GM06990 (cell line): ENCODE measurements at regions not wholly inside any gene's neighbourhood (a gene's known extent, or its start where the extent isn't known, plus 50 kb on each side); places are given as distances from the start of the nearest gene placed in this dataset.

Source experiments
- DNase-seq: peaks from one replicate; pipeline ENCODE4 v3.0.0-alpha.2; 2011; ENCODE audit not compliant: insufficient read length; ENCODE audit errors: extremely low read depth
- H3K27me3 ChIP-seq: replicated peaks from 2 replicates; pipeline ENCODE4 v1.6.0; 2011; ENCODE audit warnings: low read length; ENCODE audit not compliant: control insufficient read depth, insufficient read depth
- H3K36me3 ChIP-seq: 2 replicates; pipeline ENCODE4 v1.5.1; 2011; ENCODE audit warnings: low read length; ENCODE audit not compliant: control insufficient read depth, insufficient read depth
- H3K4me3 ChIP-seq: replicated peaks from 2 replicates; pipeline ENCODE4 v1.5.1; 2011; ENCODE audit warnings: low read depth, mild to moderate bottlenecking, control low read depth, low read length
- TF ChIP-seq, protein P1 (sequence below): IDR thresholded peaks from 2 replicates; pipeline ENCODE4 v1.5.1; 2011; ENCODE audit warnings: low read length, control low read depth, mild to moderate bottlenecking, inconsistent platforms; ENCODE audit not compliant: insufficient read depth, poor library complexity, severe bottlenecking

DNA sequence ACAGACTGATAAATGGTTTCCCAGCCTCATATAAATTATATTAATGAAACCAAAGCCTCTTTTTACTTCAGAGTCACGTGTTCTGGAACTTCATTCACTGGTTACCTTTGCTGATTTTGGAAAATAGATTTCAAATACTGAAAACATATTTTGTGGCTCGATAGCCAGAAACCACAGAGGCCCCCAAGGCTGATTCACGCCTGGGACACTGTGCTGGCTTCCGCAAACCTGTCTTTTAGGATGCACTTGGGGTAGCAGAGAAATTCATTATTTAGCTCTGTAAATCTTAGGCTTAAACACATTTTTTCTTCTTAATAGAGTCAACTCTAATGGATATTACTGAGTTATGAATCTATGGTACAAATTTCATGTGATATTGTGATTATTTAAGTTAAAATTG lies 90.7 kb upstream of the TMEM18 start:
- Histone ChIP-seq H3K36me3 (no peaks in the 10 kb centered on the region), H3K4me3 (no peak overlapping the region), H3K27me3 (no peaks in the 10 kb centered on the region)
- no peak for DNase-seq
- TF ChIP-seq, protein P1, sequence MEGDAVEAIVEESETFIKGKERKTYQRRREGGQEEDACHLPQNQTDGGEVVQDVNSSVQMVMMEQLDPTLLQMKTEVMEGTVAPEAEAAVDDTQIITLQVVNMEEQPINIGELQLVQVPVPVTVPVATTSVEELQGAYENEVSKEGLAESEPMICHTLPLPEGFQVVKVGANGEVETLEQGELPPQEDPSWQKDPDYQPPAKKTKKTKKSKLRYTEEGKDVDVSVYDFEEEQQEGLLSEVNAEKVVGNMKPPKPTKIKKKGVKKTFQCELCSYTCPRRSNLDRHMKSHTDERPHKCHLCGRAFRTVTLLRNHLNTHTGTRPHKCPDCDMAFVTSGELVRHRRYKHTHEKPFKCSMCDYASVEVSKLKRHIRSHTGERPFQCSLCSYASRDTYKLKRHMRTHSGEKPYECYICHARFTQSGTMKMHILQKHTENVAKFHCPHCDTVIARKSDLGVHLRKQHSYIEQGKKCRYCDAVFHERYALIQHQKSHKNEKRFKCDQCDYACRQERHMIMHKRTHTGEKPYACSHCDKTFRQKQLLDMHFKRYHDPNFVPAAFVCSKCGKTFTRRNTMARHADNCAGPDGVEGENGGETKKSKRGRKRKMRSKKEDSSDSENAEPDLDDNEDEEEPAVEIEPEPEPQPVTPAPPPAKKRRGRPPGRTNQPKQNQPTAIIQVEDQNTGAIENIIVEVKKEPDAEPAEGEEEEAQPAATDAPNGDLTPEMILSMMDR, result no peak

DNA sequence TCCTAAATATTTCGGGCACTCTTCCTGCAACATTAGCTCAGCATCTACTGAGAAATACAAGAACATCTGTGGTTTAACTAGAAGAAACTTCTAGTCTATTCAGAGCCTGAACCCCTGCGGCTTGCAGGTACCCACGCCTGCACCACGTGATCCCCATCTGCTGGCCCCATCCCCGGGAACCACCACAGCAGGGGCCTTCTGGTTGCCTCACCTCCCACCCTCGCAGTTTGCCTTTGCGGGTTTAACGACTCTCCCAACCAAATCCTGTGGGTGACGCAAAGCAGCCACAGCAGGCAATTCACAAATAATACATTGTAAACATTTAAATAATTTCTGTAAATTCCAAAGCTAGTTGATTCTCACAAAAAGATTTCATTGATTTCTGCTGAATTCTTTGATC lies 90.2 kb upstream of the TMEM18 start:
- Histone ChIP-seq H3K27me3 (no peaks in the 10 kb centered on the region), H3K4me3 (no peak overlapping the region), H3K36me3 (no peaks in the 10 kb centered on the region)
- DNase-seq, result peak; percentile 18
- TF ChIP-seq, protein P1, result no peak

DNA sequence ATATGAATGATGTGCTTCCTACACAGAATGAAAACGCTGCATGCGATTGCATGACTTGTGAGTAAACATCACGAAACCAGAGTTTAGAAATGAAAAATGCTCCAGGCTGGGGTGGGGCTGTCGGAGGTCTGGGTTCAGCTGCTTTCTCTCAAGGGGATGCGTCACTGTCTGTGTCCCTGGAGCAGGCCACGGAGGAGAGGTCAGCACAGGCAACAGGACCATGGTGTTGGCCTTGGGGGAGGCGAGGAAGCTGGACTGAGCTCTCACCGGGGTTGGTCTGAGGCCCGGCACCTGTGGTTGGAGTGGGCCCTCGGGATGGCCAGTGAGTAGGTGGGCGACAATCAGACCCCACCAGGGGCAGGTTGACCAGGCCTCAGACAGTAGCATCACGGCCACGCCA lies 89.0 kb upstream of the TMEM18 start:
- no peaks in the 10 kb centered on the region for H3K27me3 ChIP-seq
- TF ChIP-seq, protein P1, result no peak

DNA sequence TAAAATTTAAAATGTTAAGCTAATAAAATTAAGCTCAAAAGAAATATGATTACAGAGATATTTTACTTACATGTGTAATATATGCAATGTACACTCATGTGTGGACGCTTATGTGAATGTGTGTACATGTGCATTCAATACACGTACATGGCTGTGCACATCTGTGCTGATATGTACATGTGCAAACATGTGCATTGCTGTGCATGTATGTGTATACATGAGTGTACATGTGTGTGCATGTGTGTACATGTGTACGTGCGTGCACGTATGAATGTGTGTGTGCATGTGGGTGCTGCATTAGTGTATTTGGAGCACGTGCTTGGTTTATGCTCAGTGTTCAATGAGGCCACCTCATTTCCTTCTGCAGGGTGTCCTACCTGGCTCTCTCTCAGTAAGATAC lies 88.2 kb upstream of the TMEM18 start:
- DNase-seq, result no peak
- no peaks in the 10 kb centered on the region for H3K27me3 ChIP-seq
- TF ChIP-seq, protein P1, result no peak
- no peak overlapping the region for H3K4me3 ChIP-seq
- H3K36me3 ChIP-seq, result no peaks in the 10 kb centered on the region

More for the DNA sequence above, 89.0 kb upstream of the TMEM18 start:
- no peak for DNase-seq
- Histone ChIP-seq H3K36me3 (no peaks in the 10 kb centered on the region), H3K4me3 (no peak overlapping the region)

DNA sequence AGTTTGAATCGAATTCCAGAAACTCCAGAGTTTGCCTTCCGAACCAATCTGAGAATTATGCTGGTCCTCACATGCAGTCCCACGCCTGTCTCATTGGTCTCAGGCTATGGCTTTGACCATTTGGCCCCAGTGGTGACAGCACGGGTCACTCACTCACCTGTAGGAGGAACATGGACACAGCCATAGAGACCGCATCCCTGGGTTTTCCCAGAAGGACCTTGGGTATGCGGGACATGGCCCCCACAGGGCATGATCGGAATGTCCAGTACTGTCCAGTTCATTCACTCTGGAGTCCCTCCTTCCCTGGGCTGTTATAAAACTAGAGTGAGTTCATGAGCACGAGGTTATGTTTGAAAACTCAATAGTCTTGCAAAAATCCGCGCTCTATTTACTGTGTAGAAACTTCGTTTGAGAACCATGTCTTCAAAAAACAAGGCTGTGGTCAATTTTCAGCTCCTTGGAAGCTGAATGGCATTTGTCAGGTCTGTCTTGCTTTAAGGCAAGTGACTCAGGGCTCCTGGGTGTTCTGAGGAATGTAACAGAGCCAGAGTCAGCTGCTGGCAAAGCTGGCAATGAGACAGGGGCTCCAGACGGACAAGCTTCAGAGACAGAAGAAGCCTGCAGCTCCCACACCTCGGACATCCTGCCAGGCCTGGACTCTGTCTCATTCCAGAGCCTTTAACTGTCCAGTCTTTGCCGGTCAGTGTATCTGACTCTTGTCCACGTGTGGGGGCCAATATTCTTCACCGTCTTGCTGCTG lies 86.7 kb upstream of the TMEM18 start:
- DNase-seq, result no peak
- H3K27me3 ChIP-seq, result no peaks in the 10 kb centered on the region
- TF ChIP-seq, protein P1, result no peak
- H3K36me3 ChIP-seq, result no peaks in the 10 kb centered on the region
- no peak overlapping the region for H3K4me3 ChIP-seq
